MCF 10A (cell line): ENCODE measurements at regions not wholly inside any gene's neighbourhood (a gene's known extent, or its start where the extent isn't known, plus 50 kb on each side); places are given as distances from the start of the nearest gene placed in this dataset.

Experiments used
- BruUV-seq: library from RNA; stranded (reverse); fragments of 400-500 nt; replicated peaks from 2 replicates; lab custom pipeline; 2021; lab: Mats Ljungman, UMichigan
- CTCF ChIA-PET: fragments of 300-600 bp; sonication (Branson Sonifier 250); formaldehyde crosslinking; extraction: SDS; loops from one replicate; lab custom pipeline; 2021; ENCODE audit warnings: antibody characterized with exemption, inconsistent platforms; lab: Yijun Ruan, JAX
- POLR2A ChIA-PET: fragments of 300-600, 350-650 bp; sonication (Branson Sonifier 250); formaldehyde crosslinking; extraction: SDS; loops from one replicate; lab custom pipeline; 2020; ENCODE audit warnings: antibody characterized with exemption, inconsistent platforms; lab: Yijun Ruan, JAX
- DNase-seq: peaks from one replicate; pipeline ENCODE4 v3.0.0-alpha.2; 2018; ENCODE audit not compliant: unreplicated experiment
- H3K27ac Mint-ChIP-seq: one replicate; pipeline ENCODE4 v1.8.0; 2022; ENCODE audit warnings: mild to moderate bottlenecking, low read depth, mixed read lengths; ENCODE audit not compliant: unreplicated experiment
- H3K27me3 Mint-ChIP-seq: one replicate; pipeline ENCODE4 v1.8.0; 2022; ENCODE audit warnings: mixed read lengths; ENCODE audit not compliant: insufficient read depth, unreplicated experiment
- H3K36me3 Mint-ChIP-seq: one replicate; pipeline ENCODE4 v1.8.0; 2022; ENCODE audit warnings: mild to moderate bottlenecking, moderate library complexity, mixed read lengths; ENCODE audit not compliant: insufficient read depth, unreplicated experiment
- H3K4me1 Mint-ChIP-seq: one replicate; pipeline ENCODE4 v1.8.0; 2022; ENCODE audit warnings: mixed read lengths; ENCODE audit not compliant: insufficient read depth, unreplicated experiment
- H3K4me3 Mint-ChIP-seq: one replicate; pipeline ENCODE4 v1.8.0; 2022; ENCODE audit warnings: mild to moderate bottlenecking, moderate library complexity, mixed read lengths; ENCODE audit not compliant: unreplicated experiment
- H3K9me3 Mint-ChIP-seq: one replicate; pipeline ENCODE4 v1.8.0; 2022; ENCODE audit warnings: mixed read lengths; ENCODE audit not compliant: unreplicated experiment
- intact Hi-C: fragments of 100-400 bp; cut with micrococcal nuclease; formaldehyde crosslinking; loops from 2 replicates; pipeline ENCODE4 v1.14.1; 2022
- TF ChIP-seq, protein P1 (sequence below): fragments of 200-600 bp; IDR thresholded peaks from one replicate; pipeline ENCODE4 v1.8.0; 2022; ENCODE audit warnings: antibody characterized with exemption, mild to moderate bottlenecking; ENCODE audit not compliant: unreplicated experiment

DNA sequence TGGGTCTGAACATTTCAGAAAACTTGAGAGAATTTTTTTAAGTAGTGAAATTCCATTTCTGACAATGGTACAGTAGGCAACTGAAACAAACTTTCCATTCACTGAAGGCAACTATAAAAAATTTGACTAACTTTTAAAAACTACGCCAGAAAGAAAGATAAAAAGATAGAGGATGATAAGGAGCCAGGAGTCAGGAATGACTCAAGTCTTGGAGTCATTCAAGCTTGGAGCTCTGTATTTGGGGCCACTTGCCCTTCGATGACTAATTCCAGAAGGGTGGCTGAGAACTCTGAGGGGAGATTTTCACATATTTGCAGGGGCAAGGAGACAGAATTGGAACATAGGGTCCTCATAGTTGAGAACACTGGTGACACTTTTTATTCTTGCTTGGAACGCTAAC lies 1083.2 kb upstream of the CNTN5 start:
- Mint-ChIP-seq H3K4me3 (no peak overlapping the region), H3K27ac (no peak overlapping the region), H3K9me3 (no peaks in the 10 kb centered on the region), H3K4me1 (no peaks in the 10 kb centered on the region), H3K36me3 (no peaks in the 10 kb centered on the region), H3K27me3 (peaks cover 86% of the 10 kb centered on the region)
- TF ChIP-seq, protein P1, sequence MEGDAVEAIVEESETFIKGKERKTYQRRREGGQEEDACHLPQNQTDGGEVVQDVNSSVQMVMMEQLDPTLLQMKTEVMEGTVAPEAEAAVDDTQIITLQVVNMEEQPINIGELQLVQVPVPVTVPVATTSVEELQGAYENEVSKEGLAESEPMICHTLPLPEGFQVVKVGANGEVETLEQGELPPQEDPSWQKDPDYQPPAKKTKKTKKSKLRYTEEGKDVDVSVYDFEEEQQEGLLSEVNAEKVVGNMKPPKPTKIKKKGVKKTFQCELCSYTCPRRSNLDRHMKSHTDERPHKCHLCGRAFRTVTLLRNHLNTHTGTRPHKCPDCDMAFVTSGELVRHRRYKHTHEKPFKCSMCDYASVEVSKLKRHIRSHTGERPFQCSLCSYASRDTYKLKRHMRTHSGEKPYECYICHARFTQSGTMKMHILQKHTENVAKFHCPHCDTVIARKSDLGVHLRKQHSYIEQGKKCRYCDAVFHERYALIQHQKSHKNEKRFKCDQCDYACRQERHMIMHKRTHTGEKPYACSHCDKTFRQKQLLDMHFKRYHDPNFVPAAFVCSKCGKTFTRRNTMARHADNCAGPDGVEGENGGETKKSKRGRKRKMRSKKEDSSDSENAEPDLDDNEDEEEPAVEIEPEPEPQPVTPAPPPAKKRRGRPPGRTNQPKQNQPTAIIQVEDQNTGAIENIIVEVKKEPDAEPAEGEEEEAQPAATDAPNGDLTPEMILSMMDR = no peak
- ChIA-PET POLR2A (no interaction called here), CTCF (no interaction called here)
- BruUV-seq = no TSS peak
- DNase-seq = no peak
- intact Hi-C loops = no loop called here

DNA sequence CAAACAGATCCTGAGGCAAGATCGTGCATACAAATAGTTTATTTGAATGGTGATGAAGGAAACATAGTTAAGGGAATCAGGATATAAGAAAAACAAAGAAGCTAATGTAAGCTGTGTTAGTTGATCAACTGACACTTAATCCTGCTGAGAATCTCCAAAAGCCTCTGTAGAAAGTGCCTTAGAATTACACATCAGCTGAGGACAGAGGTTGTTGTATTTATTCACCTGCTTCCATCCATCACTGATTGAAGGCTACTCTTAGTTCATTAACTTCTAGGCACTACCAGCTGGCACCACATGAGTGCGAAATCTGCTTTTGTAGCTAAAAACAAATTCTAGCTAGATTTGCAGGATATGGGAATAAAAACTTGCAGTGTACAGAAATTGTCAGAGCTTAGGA lies 1082.0 kb upstream of the CNTN5 start:
- BruUV-seq = no TSS peak
- CTCF ChIA-PET = interaction anchor here (0.8 kb wide), 1 partner anchor 1475 kb away, joined by 3 read pairs; no protein-coding TSS in a partner anchor
- Mint-ChIP-seq H3K36me3 (no peaks in the 10 kb centered on the region), H3K27ac (no peak overlapping the region), H3K27me3 (peaks cover 83% of the 10 kb centered on the region), H3K9me3 (no peaks in the 10 kb centered on the region), H3K4me1 (no peaks in the 10 kb centered on the region), H3K4me3 (no peak overlapping the region)
- DNase-seq = no peak
- POLR2A ChIA-PET = interaction anchor here (0.8 kb wide), 1 partner anchor 445 kb away, joined by 4 read pairs; no protein-coding TSS in a partner anchor
- intact Hi-C loops = no loop called here
- TF ChIP-seq, protein P1 = no peak

DNA sequence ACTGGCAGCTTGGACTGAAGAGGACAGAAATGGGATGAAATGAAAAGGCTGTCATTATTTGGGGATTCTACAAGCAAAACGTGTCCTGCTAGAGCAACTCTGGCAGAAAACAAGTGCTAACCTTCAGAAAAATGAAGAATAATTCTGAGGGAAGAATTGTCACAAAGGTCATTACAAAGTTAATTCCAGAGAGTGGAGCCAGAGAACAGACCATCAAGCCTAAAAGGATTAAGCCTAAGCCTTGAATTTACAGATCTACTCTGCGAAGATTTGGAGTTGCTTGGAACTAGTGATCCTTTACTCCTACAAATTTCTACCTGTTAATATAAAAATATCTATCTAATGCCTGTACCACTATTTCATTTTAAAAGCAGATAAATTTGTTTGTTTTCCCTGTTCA lies 1077.3 kb upstream of the CNTN5 start:
- H3K27ac Mint-ChIP-seq = no peak overlapping the region
- TF ChIP-seq, protein P1 = no peak
- intact Hi-C loops = no loop called here
- H3K27me3 Mint-ChIP-seq = peaks cover 86% of the 10 kb centered on the region
- H3K4me1 Mint-ChIP-seq = no peaks in the 10 kb centered on the region
- no peaks in the 10 kb centered on the region for H3K9me3 Mint-ChIP-seq
- no peak overlapping the region for H3K4me3 Mint-ChIP-seq
- POLR2A ChIA-PET = no interaction called here
- BruUV-seq = no TSS peak
- no peak for DNase-seq
- no peaks in the 10 kb centered on the region for H3K36me3 Mint-ChIP-seq
- CTCF ChIA-PET = no interaction called here

DNA sequence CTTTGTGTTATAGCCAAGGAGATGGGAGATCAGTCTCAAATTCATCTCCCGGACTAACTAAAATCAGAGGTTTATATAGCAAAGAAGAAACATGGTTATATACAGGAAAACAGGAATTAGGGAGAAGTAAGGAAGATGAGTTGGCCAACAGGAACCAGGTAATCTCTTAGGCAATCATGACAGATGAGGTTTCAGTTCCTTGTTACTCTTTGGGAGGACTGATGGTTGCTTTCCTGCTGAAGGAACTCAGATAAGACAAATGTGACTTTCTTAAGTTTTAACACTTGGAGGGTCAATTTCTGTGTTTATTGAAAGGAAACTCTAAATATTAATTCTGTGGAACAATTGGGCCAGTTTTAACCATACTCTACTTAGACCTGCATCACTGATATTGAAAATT lies 1072.0 kb upstream of the CNTN5 start:
- no TSS peak for BruUV-seq
- ChIA-PET POLR2A (no interaction called here), CTCF (no interaction called here)
- H3K9me3 Mint-ChIP-seq = no peaks in the 10 kb centered on the region
- H3K36me3 Mint-ChIP-seq = no peaks in the 10 kb centered on the region
- peaks cover 67% of the 10 kb centered on the region for H3K27me3 Mint-ChIP-seq
- H3K4me3 Mint-ChIP-seq = no peak overlapping the region
- H3K4me1 Mint-ChIP-seq = no peaks in the 10 kb centered on the region
- TF ChIP-seq, protein P1 = no peak
- intact Hi-C loops = no loop called here
- DNase-seq = no peak
- H3K27ac Mint-ChIP-seq = no peak overlapping the region
